GM12872 (cell line): ENCODE measurements at regions not wholly inside any gene's neighbourhood (a gene's known extent, or its start where the extent isn't known, plus 50 kb on each side); places are given as distances from the start of the nearest gene placed in this dataset.

Experiments used
- CTCF ChIP-seq: IDR thresholded peaks from 3 replicates; pipeline ENCODE4 v1.5.1; 2011; ENCODE audit warnings: low read depth, mild to moderate bottlenecking, low read length, moderate library complexity; ENCODE audit not compliant: insufficient read depth

GRCh38 chr15:95519887-95520286 is 810.6 kb upstream of the NR2F2 start:
- no peak for TF ChIP-seq CTCF

- TF ChIP-seq CTCF: no peak
Observed at GRCh38 chr15:95520511-95520910, 810.0 kb upstream of the NR2F2 start.

- TF ChIP-seq CTCF: no peak
Observed at GRCh38 chr15:95520922-95521321, 809.6 kb upstream of the NR2F2 start.

GRCh38 chr15:95522533-95522932 is 808.0 kb upstream of the NR2F2 start:
- TF ChIP-seq CTCF: no peak

- TF ChIP-seq CTCF: no peak
Observed at GRCh38 chr15:95528920-95529319, 801.6 kb upstream of the NR2F2 start.

GRCh38 chr15:95536638-95537037 is 793.9 kb upstream of the NR2F2 start:
- TF ChIP-seq CTCF: no peak

GRCh38 chr15:95538693-95539092 is 791.8 kb upstream of the NR2F2 start:
- TF ChIP-seq CTCF: no peak

GRCh38 chr15:95541301-95541700 is 789.2 kb upstream of the NR2F2 start:
- TF ChIP-seq CTCF: no peak
